ENCODE measurements at regions not wholly inside any gene's neighbourhood (a gene's known extent, or its start where the extent isn't known, plus 50 kb on each side); places are given as distances from the start of the nearest gene placed in this dataset.
"Not testable (repeated sequence)": the region's sequence is repeated elsewhere in the genome, so short reads cannot be mapped to it uniquely, and the experiment has no call there.

GRCh38 chr13:33659466-33659865 is 158.5 kb upstream of the RFC3 start:
- DNase-seq (ENCODE audit: low read depth, low spot score), result no peak

GRCh38 chr13:33659894-33660293 is 158.1 kb upstream of the RFC3 start:
- DNase-seq (ENCODE audit: low read depth, low spot score), result no peak

GRCh38 chr13:33662392-33662791 is 155.6 kb upstream of the RFC3 start:
- DNase-seq (ENCODE audit: low read depth, low spot score), result no peak

- no peak for DNase-seq (ENCODE audit: low read depth, low spot score)
Measured at GRCh38 chr13:33665626-33666175, 152.2 kb upstream of the RFC3 start.

GRCh38 chr13:33671560-33671959 is 146.4 kb upstream of the RFC3 start:
- no peak for DNase-seq (ENCODE audit: low read depth, low spot score)

- not testable (repeated sequence) for DNase-seq (ENCODE audit: low read depth, low spot score)
Measured at GRCh38 chr13:33672022-33672421, 145.9 kb upstream of the RFC3 start.

GRCh38 chr13:33676045-33676989 is 141.6 kb upstream of the RFC3 start:
- no peak for DNase-seq (ENCODE audit: low read depth, low spot score)

- no peak for DNase-seq (ENCODE audit: low read depth, low spot score)
Measured at GRCh38 chr13:33677215-33677614, 140.7 kb upstream of the RFC3 start.

GRCh38 chr13:33678084-33678483 is 139.9 kb upstream of the RFC3 start:
- DNase-seq (ENCODE audit: low read depth, low spot score), result no peak

GRCh38 chr13:33678906-33679657 is 138.9 kb upstream of the RFC3 start:
- no peak for DNase-seq (ENCODE audit: low read depth, low spot score)

- DNase-seq (ENCODE audit: low read depth, low spot score), result no peak
Measured at GRCh38 chr13:33679658-33680012, 138.3 kb upstream of the RFC3 start.

- no peak for DNase-seq (ENCODE audit: low read depth, low spot score)
Measured at GRCh38 chr13:33682020-33682564, 135.9 kb upstream of the RFC3 start.

- not testable (repeated sequence) for DNase-seq (ENCODE audit: low read depth, low spot score)
Measured at GRCh38 chr13:33682646-33683045, 135.3 kb upstream of the RFC3 start.

GRCh38 chr13:33683376-33683775 is 134.6 kb upstream of the RFC3 start:
- no peak for DNase-seq (ENCODE audit: low read depth, low spot score)

GRCh38 chr13:33684874-33685273 is 133.1 kb upstream of the RFC3 start:
- DNase-seq (ENCODE audit: low read depth, low spot score), result no peak

- no peak for DNase-seq (ENCODE audit: low read depth, low spot score)
Measured at GRCh38 chr13:33686772-33687480, 131.0 kb upstream of the RFC3 start.

GRCh38 chr13:33690354-33690753 is 127.6 kb upstream of the RFC3 start:
- no peak for DNase-seq (ENCODE audit: low read depth, low spot score)

- no peak for DNase-seq (ENCODE audit: low read depth, low spot score)
Measured at GRCh38 chr13:33691980-33692379, 126.0 kb upstream of the RFC3 start.

GRCh38 chr13:33692531-33692930 is 125.4 kb upstream of the RFC3 start:
- no peak for DNase-seq (ENCODE audit: low read depth, low spot score)

- no peak for DNase-seq (ENCODE audit: low read depth, low spot score)
Measured at GRCh38 chr13:33694546-33694945, 123.4 kb upstream of the RFC3 start.

- no peak for DNase-seq (ENCODE audit: low read depth, low spot score)
Measured at GRCh38 chr13:33696530-33696929, 121.4 kb upstream of the RFC3 start.

GRCh38 chr13:33697926-33698325 is 120.0 kb upstream of the RFC3 start:
- DNase-seq (ENCODE audit: low read depth, low spot score), result no peak
